ENCODE measurements at regions not wholly inside any gene's neighbourhood (a gene's known extent, or its start where the extent isn't known, plus 50 kb on each side); places are given as distances from the start of the nearest gene placed in this dataset.

- TF ChIP-seq ZNF696 (CRISPR knock-in tag; conservative IDR thresholded peaks at IDR 0.05), result no peak
- no peak for TF ChIP-seq ZNF263 (CRISPR knock-in tag; IDR thresholded peaks at IDR 0.05; ENCODE audit: borderline replicate concordance)
- TF ChIP-seq CTCF (IDR thresholded peaks at IDR 0.05 in 2 of 3, conservative IDR thresholded peaks at IDR 0.05 in 1 of 3; ENCODE audit: insufficient read depth in 2 of 3, low read depth in 1 of 3, low read length in 3 of 3), result no peak
- no peak for TF ChIP-seq BHLHE40 (IDR thresholded peaks at IDR 0.05; ENCODE audit: low read length)
- no peak for TF ChIP-seq SIN3A (IDR thresholded peaks at IDR 0.05; ENCODE audit: borderline replicate concordance in 2 of 2, control insufficient read depth in 1 of 2, low read depth in 2 of 2, low read length in 2 of 2)
- no peak for TF ChIP-seq MLX (CRISPR knock-in tag; conservative IDR thresholded peaks at IDR 0.05)
- TF ChIP-seq NFE2 (IDR thresholded peaks at IDR 0.05; ENCODE audit: low read depth), result no peak
These were observed 456.1 kb downstream of the FGF13 start for GRCh38 chrX:138255373-138255772.

Data from K562 (cell line).